CD14-positive monocyte (primary cell): ENCODE measurements at regions not wholly inside any gene's neighbourhood (a gene's known extent, or its start where the extent isn't known, plus 50 kb on each side); places are given as distances from the start of the nearest gene placed in this dataset.

Source experiments
- DNase-seq, 3 donors: peaks; one replicate each; pipeline ENCODE4 v3.0.0-alpha.2; 2011 to 2022
- H2AFZ ChIP-seq: 2 replicates; pipeline ENCODE4 v1.6.0; 2012; ENCODE audit warnings: mild to moderate bottlenecking, low read depth, low read length, inconsistent platforms; ENCODE audit not compliant: insufficient read depth, poor library complexity, severe bottlenecking
- H3K27ac ChIP-seq, 2 donors: 1 replicate in 1 of 2; 2 replicates in 1 of 2; pipeline ENCODE4 v1.5.1; 2012 to 2013; ENCODE audit warnings: low read length in 2 of 2, control low read depth in 1 of 2, inconsistent platforms in 1 of 2, low read depth in 1 of 2, mild to moderate bottlenecking in 1 of 2
- H3K27me3 ChIP-seq, 2 donors: one replicate each; pipeline versions ENCODE4 v1.6.0 to v1.6.1; 2011 to 2013; ENCODE audit warnings: low read length in 2 of 2; ENCODE audit not compliant: control insufficient read depth in 2 of 2, insufficient read depth in 2 of 2
- H3K36me3 ChIP-seq, 2 donors: replicated peaks in 1 of 2; 1 replicate in 1 of 2; 2 replicates in 1 of 2; pipeline versions ENCODE4 v1.5.1 to v1.6.1; 2012 to 2013; ENCODE audit warnings: low read length in 2 of 2, control low read depth in 1 of 2, inconsistent platforms in 1 of 2, mild to moderate bottlenecking in 1 of 2; ENCODE audit not compliant: insufficient read depth in 2 of 2, control insufficient read depth in 1 of 2
- H3K4me1 ChIP-seq, 2 donors: 1 replicate in 1 of 2; 2 replicates in 1 of 2; pipeline versions ENCODE4 v1.5.1 to v1.6.1; 2012 to 2013; ENCODE audit warnings: low read length in 2 of 2, control low read depth in 1 of 2, inconsistent platforms in 1 of 2, mild to moderate bottlenecking in 1 of 2, moderate library complexity in 1 of 2; ENCODE audit not compliant: insufficient read depth in 2 of 2, control insufficient read depth in 1 of 2
- H3K4me2 ChIP-seq: replicated peaks from 2 replicates; pipeline ENCODE3; 2012; ENCODE audit warnings: low read length, moderate library complexity, mild to moderate bottlenecking; ENCODE audit not compliant: poor library complexity, severe bottlenecking; ENCODE audit errors: extremely low read depth
- H3K4me3 ChIP-seq, 3 experiments: fragments of 200-600 bp in 1 of 3; sonication (generic) in 1 of 3; replicated peaks in 1 of 3; 1 replicate in 2 of 3; 2 replicates in 1 of 3; pipeline ENCODE4 v1.5.1; 2011 to 2013; ENCODE audit warnings: low read length in 3 of 3, mild to moderate bottlenecking in 3 of 3, control low read depth in 2 of 3, low read depth in 2 of 3, inconsistent platforms in 1 of 3, moderate library complexity in 1 of 3
- H3K79me2 ChIP-seq: 2 replicates; pipeline ENCODE4 v1.6.0; 2012; ENCODE audit warnings: mild to moderate bottlenecking, control low read depth, inconsistent platforms, low read length, moderate library complexity; ENCODE audit not compliant: insufficient read depth
- H3K9ac ChIP-seq: 2 replicates; pipeline ENCODE4 v1.6.0; 2017; ENCODE audit warnings: low read length, mild to moderate bottlenecking; ENCODE audit not compliant: insufficient read depth, poor library complexity, severe bottlenecking
- H3K9me3 ChIP-seq, 2 donors: replicated peaks in 1 of 2; 1 replicate in 1 of 2; 2 replicates in 1 of 2; pipeline versions ENCODE4 v1.5.1 to v1.6.1; 2012 to 2013; ENCODE audit warnings: low read length in 2 of 2, control low read depth in 1 of 2; ENCODE audit not compliant: control insufficient read depth in 1 of 2, insufficient read depth in 1 of 2
- H4K20me1 ChIP-seq: 2 replicates; pipeline ENCODE4 v1.6.0; 2012; ENCODE audit warnings: mild to moderate bottlenecking, low read length, control low read depth, moderate library complexity; ENCODE audit not compliant: insufficient read depth
- H3K27ac Mint-ChIP-seq, 7 donors: one replicate each; pipeline ENCODE4 v1.8.0; 2020; ENCODE audit warnings: mild to moderate bottlenecking in 7 of 7, mixed read lengths in 7 of 7, moderate library complexity in 6 of 7, inconsistent platforms in 2 of 7
- H3K27me3 Mint-ChIP-seq, 3 donors: one replicate each; pipeline ENCODE4 v1.8.0; 2021 to 2022; ENCODE audit warnings: low read depth in 3 of 3, mild to moderate bottlenecking in 3 of 3, mixed read lengths in 3 of 3, moderate library complexity in 3 of 3, inconsistent platforms in 1 of 3
- H3K36me3 Mint-ChIP-seq, 2 donors: one replicate each; pipeline ENCODE4 v1.8.0; 2020; ENCODE audit warnings: mixed read lengths in 2 of 2, inconsistent platforms in 1 of 2, mild to moderate bottlenecking in 1 of 2
- H3K4me1 Mint-ChIP-seq: one replicate; pipeline ENCODE4 v1.8.0; 2020; ENCODE audit warnings: mild to moderate bottlenecking, mixed read lengths
- H3K4me3 Mint-ChIP-seq, 2 donors: one replicate each; pipeline ENCODE4 v1.8.0; 2020; ENCODE audit warnings: mild to moderate bottlenecking in 2 of 2, mixed read lengths in 2 of 2, moderate library complexity in 1 of 2
- H3K9me3 Mint-ChIP-seq, 7 donors: one replicate each; pipeline ENCODE4 v1.8.0; 2020 to 2022; ENCODE audit warnings: mixed read lengths in 7 of 7, mild to moderate bottlenecking in 6 of 7, moderate library complexity in 6 of 7, inconsistent platforms in 2 of 7
- CTCF ChIP-seq: fragments of 200-600 bp; IDR thresholded peaks from one replicate; pipeline ENCODE4 v1.8.0; 2022; ENCODE audit warnings: antibody characterized with exemption, mild to moderate bottlenecking
- WGBS: methylation state at CpG from one replicate; pipeline ENCODE4 v1.1.5; 2013; ENCODE audit warnings: missing lambda C conversion rate; ENCODE audit not compliant: insufficient coverage; 5-methylcytosine and 5-hydroxymethylcytosine counted together
- intact Hi-C, 2 donors: fragments of 100-400 bp; cut with micrococcal nuclease; formaldehyde crosslinking; loops; one replicate each; pipeline versions ENCODE4 v1.15.0 to v1.15.1; 2023

GRCh38 chr11:109012991-109013390, 348.1 kb downstream of the DDX10 start:
- DNase-seq = no peak
- Mint-ChIP-seq H3K36me3 (no peaks in the 10 kb centered on the region), H3K27ac (peak overlapping the region in 1 of 7 donors; percentile 73), H3K9me3 (peaks cover 0 to 8% (median 2%) of the 10 kb centered on the region in 7 donors), H3K4me1 (no peaks in the 10 kb centered on the region), H3K27me3 (peaks cover 0 to 3% (median 0%) of the 10 kb centered on the region in 3 donors), H3K4me3 (no peak overlapping the region)
- WGBS = 80% methylated on average over 4 of the region's 4 CpGs
- H3K4me2 ChIP-seq = no peak overlapping the region
- no peak overlapping the region for H3K4me3 ChIP-seq
- H4K20me1 ChIP-seq = no peaks in the 10 kb centered on the region
- intact Hi-C loops = no loop called here
- H2AFZ ChIP-seq = no peak overlapping the region
- TF ChIP-seq CTCF = no peak
- no peaks in the 10 kb centered on the region for H3K4me1 ChIP-seq
- no peak overlapping the region for H3K27ac ChIP-seq
- no peak overlapping the region for H3K9ac ChIP-seq
- no peaks in the 10 kb centered on the region for H3K9me3 ChIP-seq
- no peaks in the 10 kb centered on the region for H3K79me2 ChIP-seq
- H3K27me3 ChIP-seq = no peaks in the 10 kb centered on the region
- H3K36me3 ChIP-seq = no peaks in the 10 kb centered on the region

- no peaks in the 10 kb centered on the region for H3K4me1 ChIP-seq
- no peak overlapping the region for H3K9ac ChIP-seq
- no peaks in the 10 kb centered on the region for H4K20me1 ChIP-seq
- H3K4me3 Mint-ChIP-seq = no peak overlapping the region
- H3K27me3 Mint-ChIP-seq = peaks cover 0 to 6% (median 0%) of the 10 kb centered on the region in 3 donors
- H3K4me1 Mint-ChIP-seq = no peaks in the 10 kb centered on the region
- peaks cover 0 to 5% (median 0%) of the 10 kb centered on the region in 7 donors for H3K9me3 Mint-ChIP-seq
- H3K36me3 Mint-ChIP-seq = no peaks in the 10 kb centered on the region
- no peak for TF ChIP-seq CTCF
- no peaks in the 10 kb centered on the region for H3K9me3 ChIP-seq
- DNase-seq = no peak
- no peaks in the 10 kb centered on the region for H3K27me3 ChIP-seq
- intact Hi-C loops = no loop called here
- H2AFZ ChIP-seq = no peak overlapping the region
- no peak overlapping the region for H3K4me3 ChIP-seq
- H3K4me2 ChIP-seq = no peak overlapping the region
- H3K27ac ChIP-seq = no peak overlapping the region
- no peak overlapping the region for H3K27ac Mint-ChIP-seq
- WGBS = 94% methylated on average over 4 of the region's 5 CpGs
- H3K79me2 ChIP-seq = no peaks in the 10 kb centered on the region
- no peaks in the 10 kb centered on the region for H3K36me3 ChIP-seq
Observed at GRCh38 chr11:109015283-109015682, 350.4 kb downstream of the DDX10 start.
